ENCODE measurements at regions not wholly inside any gene's neighbourhood (a gene's known extent, or its start where the extent isn't known, plus 50 kb on each side); places are given as distances from the start of the nearest gene placed in this dataset.

DNA sequence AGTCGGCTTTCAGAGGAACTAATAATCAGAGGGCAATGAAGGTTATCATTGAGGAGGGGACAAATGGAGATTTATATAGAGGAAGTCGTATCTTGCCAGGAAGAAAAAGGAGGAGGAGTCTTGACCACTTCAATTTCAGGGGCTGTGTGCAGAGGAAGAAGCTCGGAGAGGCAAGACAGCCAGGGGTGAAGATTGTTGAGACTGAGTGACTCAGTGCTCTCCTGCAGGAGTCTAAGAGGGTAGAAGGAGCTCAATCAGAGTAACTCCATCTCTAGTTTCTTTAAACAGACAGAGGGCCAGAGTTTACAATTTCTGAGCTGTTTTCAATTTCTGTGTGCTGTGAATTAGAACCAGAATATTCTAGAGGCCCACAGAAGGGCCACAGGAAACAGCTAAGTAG is 439.3 kb upstream of the PRICKLE1 start:
- TF ChIP-seq, protein P1, sequence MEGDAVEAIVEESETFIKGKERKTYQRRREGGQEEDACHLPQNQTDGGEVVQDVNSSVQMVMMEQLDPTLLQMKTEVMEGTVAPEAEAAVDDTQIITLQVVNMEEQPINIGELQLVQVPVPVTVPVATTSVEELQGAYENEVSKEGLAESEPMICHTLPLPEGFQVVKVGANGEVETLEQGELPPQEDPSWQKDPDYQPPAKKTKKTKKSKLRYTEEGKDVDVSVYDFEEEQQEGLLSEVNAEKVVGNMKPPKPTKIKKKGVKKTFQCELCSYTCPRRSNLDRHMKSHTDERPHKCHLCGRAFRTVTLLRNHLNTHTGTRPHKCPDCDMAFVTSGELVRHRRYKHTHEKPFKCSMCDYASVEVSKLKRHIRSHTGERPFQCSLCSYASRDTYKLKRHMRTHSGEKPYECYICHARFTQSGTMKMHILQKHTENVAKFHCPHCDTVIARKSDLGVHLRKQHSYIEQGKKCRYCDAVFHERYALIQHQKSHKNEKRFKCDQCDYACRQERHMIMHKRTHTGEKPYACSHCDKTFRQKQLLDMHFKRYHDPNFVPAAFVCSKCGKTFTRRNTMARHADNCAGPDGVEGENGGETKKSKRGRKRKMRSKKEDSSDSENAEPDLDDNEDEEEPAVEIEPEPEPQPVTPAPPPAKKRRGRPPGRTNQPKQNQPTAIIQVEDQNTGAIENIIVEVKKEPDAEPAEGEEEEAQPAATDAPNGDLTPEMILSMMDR (IDR thresholded peaks at IDR 0.05): no peak
- TF ChIP-seq POLR2A (IDR thresholded peaks at IDR 0.05): no peak
